Fibroblast of lung (primary cell): ENCODE measurements at regions not wholly inside any gene's neighbourhood (a gene's known extent, or its start where the extent isn't known, plus 50 kb on each side); places are given as distances from the start of the nearest gene placed in this dataset.

Source experiments
- DNase-seq, 2 donors: peaks; one replicate each; pipeline versions ENCODE4 v3.0.0 to v3.0.0-alpha.2; 2010; ENCODE audit warnings: low read depth in 2 of 2
- H2AFZ ChIP-seq: 2 replicates; pipeline ENCODE4 v1.5.1; 2012; ENCODE audit warnings: low read length, control low read depth, inconsistent platforms
- H3K27ac ChIP-seq: 2 replicates; pipeline ENCODE4 v1.5.1; 2011; ENCODE audit warnings: low read length, control low read depth; ENCODE audit not compliant: insufficient read depth
- H3K27me3 ChIP-seq: 2 replicates; pipeline ENCODE4 v1.5.1; 2011; ENCODE audit warnings: mild to moderate bottlenecking, low read length; ENCODE audit not compliant: control insufficient read depth, insufficient read depth
- H3K36me3 ChIP-seq: 2 replicates; pipeline ENCODE4 v1.5.1; 2011; ENCODE audit warnings: low read length; ENCODE audit not compliant: control insufficient read depth, insufficient read depth
- H3K4me1 ChIP-seq: 2 replicates; pipeline ENCODE4 v1.5.1; 2011; ENCODE audit warnings: low read length; ENCODE audit not compliant: control insufficient read depth, insufficient read depth; ENCODE audit errors: extremely low read depth
- H3K4me2 ChIP-seq: 2 replicates; pipeline ENCODE4 v1.5.1; 2011; ENCODE audit warnings: low read length, control low read depth; ENCODE audit not compliant: insufficient read depth; ENCODE audit errors: extremely low read depth
- H3K4me3 ChIP-seq, 4 experiments: fragments of 200-600 bp in 1 of 4; sonication (generic) in 1 of 4; replicated peaks in 1 of 4; 2 replicates each; pipeline ENCODE4 v1.5.1; 2011 to 2016; ENCODE audit warnings: low read length in 4 of 4, low read depth in 3 of 4, mild to moderate bottlenecking in 3 of 4, control low read depth in 2 of 4, inconsistent platforms in 1 of 4, mixed read lengths in 1 of 4; ENCODE audit not compliant: insufficient read depth in 1 of 4; ENCODE audit errors: control extremely low read depth in 1 of 4
- H3K79me2 ChIP-seq: 2 replicates; pipeline ENCODE4 v1.5.1; 2012; ENCODE audit warnings: mild to moderate bottlenecking, low read length, inconsistent platforms; ENCODE audit not compliant: control insufficient read depth, insufficient read depth
- H3K9ac ChIP-seq: 2 replicates; pipeline ENCODE4 v1.5.1; 2011; ENCODE audit warnings: mild to moderate bottlenecking, low read length, control low read depth; ENCODE audit not compliant: insufficient read depth
- H3K9me3 ChIP-seq: 2 replicates; pipeline ENCODE4 v1.5.1; 2012; ENCODE audit warnings: low read depth, low read length; ENCODE audit not compliant: control insufficient read depth, insufficient read depth
- H4K20me1 ChIP-seq: 2 replicates; pipeline ENCODE4 v1.5.1; 2011; ENCODE audit warnings: low read length; ENCODE audit not compliant: control insufficient read depth, insufficient read depth; ENCODE audit errors: extremely low read depth
- CTCF ChIP-seq, 2 donors: IDR thresholded peaks in 1 of 2; conservative IDR thresholded peaks in 1 of 2; 1 replicate in 1 of 2; 2 replicates in 1 of 2; pipeline ENCODE4 v1.5.1; 2011 to 2012; ENCODE audit warnings: low read length in 2 of 2, control low read depth in 1 of 2, inconsistent platforms in 1 of 2, low read depth in 1 of 2, mild to moderate bottlenecking in 1 of 2
- EZH2 ChIP-seq: IDR thresholded peaks from 2 replicates; pipeline ENCODE4 v1.5.1; 2012; ENCODE audit warnings: low read length, control low read depth, mild to moderate bottlenecking; ENCODE audit errors: missing control alignments

- Histone ChIP-seq H3K36me3 (no peaks in the 10 kb centered on the region), H3K9ac (no peak overlapping the region), H2AFZ (no peak overlapping the region), H3K79me2 (no peaks in the 10 kb centered on the region), H3K4me3 (no peak overlapping the region), H4K20me1 (no peaks in the 10 kb centered on the region), H3K4me2 (no peak overlapping the region), H3K9me3 (no peaks in the 10 kb centered on the region), H3K27me3 (no peaks in the 10 kb centered on the region), H3K4me1 (no peaks in the 10 kb centered on the region), H3K27ac (no peak overlapping the region)
- TF ChIP-seq EZH2 (no peak), CTCF (conservative IDR thresholded peaks at IDR 0.05 in 1 of 2, IDR thresholded peaks at IDR 0.05 in 1 of 2; ENCODE audit: low read depth in 1 of 2, low read length in 2 of 2) (no peak)
- DNase-seq, result no peak
Observed at GRCh38 chr18:55166260-55166598, 207.0 kb upstream of the CCDC68 start.

- no peaks in the 10 kb centered on the region for H3K9me3 ChIP-seq
- H3K79me2 ChIP-seq, result no peaks in the 10 kb centered on the region
- H4K20me1 ChIP-seq, result no peaks in the 10 kb centered on the region
- no peak overlapping the region for H2AFZ ChIP-seq
- no peak overlapping the region for H3K9ac ChIP-seq
- no peaks in the 10 kb centered on the region for H3K36me3 ChIP-seq
- H3K27ac ChIP-seq, result no peak overlapping the region
- no peaks in the 10 kb centered on the region for H3K4me1 ChIP-seq
- no peaks in the 10 kb centered on the region for H3K27me3 ChIP-seq
- no peak overlapping the region for H3K4me2 ChIP-seq
- H3K4me3 ChIP-seq, result no peak overlapping the region
- DNase-seq, result no peak
- TF ChIP-seq EZH2 (no peak), CTCF (conservative IDR thresholded peaks at IDR 0.05 in 1 of 2, IDR thresholded peaks at IDR 0.05 in 1 of 2; ENCODE audit: low read depth in 1 of 2, low read length in 2 of 2) (no peak)
Observed at GRCh38 chr18:55163550-55163949, 204.3 kb upstream of the CCDC68 start.

- Histone ChIP-seq H2AFZ (no peak overlapping the region), H3K36me3 (no peaks in the 10 kb centered on the region), H3K27me3 (no peaks in the 10 kb centered on the region), H3K9ac (no peak overlapping the region), H3K27ac (no peak overlapping the region), H4K20me1 (no peaks in the 10 kb centered on the region), H3K9me3 (no peaks in the 10 kb centered on the region), H3K4me1 (no peaks in the 10 kb centered on the region), H3K4me2 (no peak overlapping the region), H3K4me3 (no peak overlapping the region), H3K79me2 (no peaks in the 10 kb centered on the region)
- peak in 1 of 2 donors; percentile 47 for DNase-seq
- TF ChIP-seq CTCF (conservative IDR thresholded peaks at IDR 0.05 in 1 of 2, IDR thresholded peaks at IDR 0.05 in 1 of 2; ENCODE audit: low read depth in 1 of 2, low read length in 2 of 2) (no peak), EZH2 (no peak)
Observed at GRCh38 chr18:55161916-55162315, 202.7 kb upstream of the CCDC68 start.
